Esophagus (tissue), 2 donors: ENCODE measurements at regions not wholly inside any gene's neighbourhood (a gene's known extent, or its start where the extent isn't known, plus 50 kb on each side); places are given as distances from the start of the nearest gene placed in this dataset.
"Not testable (repeated sequence)": the region's sequence is repeated elsewhere in the genome, so short reads cannot be mapped to it uniquely, and the experiment has no call there.

Experiments used
- H3K27ac ChIP-seq, 2 donors: one replicate each; pipeline ENCODE4 v1.5.1; 2013; ENCODE audit warnings: low read depth in 2 of 2, mild to moderate bottlenecking in 2 of 2, inconsistent platforms in 1 of 2, low read length in 1 of 2, moderate library complexity in 1 of 2
- H3K27me3 ChIP-seq, 2 donors: one replicate each; pipeline ENCODE4 v1.6.1; 2013; ENCODE audit warnings: low read length in 2 of 2, control low read depth in 1 of 2, mild to moderate bottlenecking in 1 of 2; ENCODE audit not compliant: insufficient read depth in 2 of 2, control insufficient read depth in 1 of 2
- H3K36me3 ChIP-seq, 2 donors: one replicate each; pipeline ENCODE4 v1.6.1; 2013; ENCODE audit warnings: low read length in 1 of 2; ENCODE audit not compliant: control insufficient read depth in 2 of 2, insufficient read depth in 2 of 2
- H3K4me1 ChIP-seq, 2 donors: one replicate each; pipeline ENCODE4 v1.6.1; 2013; ENCODE audit warnings: low read length in 1 of 2; ENCODE audit not compliant: control insufficient read depth in 2 of 2, insufficient read depth in 2 of 2
- H3K4me3 ChIP-seq, 2 donors: one replicate each; pipeline ENCODE4 v1.5.1; 2013; ENCODE audit warnings: low read length in 2 of 2, mild to moderate bottlenecking in 2 of 2, low read depth in 1 of 2, moderate library complexity in 1 of 2
- H3K9me3 ChIP-seq, 2 donors: one replicate each; pipeline ENCODE4 v1.6.1; 2013; ENCODE audit warnings: mild to moderate bottlenecking in 2 of 2, low read depth in 1 of 2, low read length in 1 of 2, moderate library complexity in 1 of 2; ENCODE audit not compliant: control insufficient read depth in 2 of 2, insufficient read depth in 1 of 2
- WGBS, 2 donors: extraction: QIAGEN DNeasy Blood & Tissue Kit; methylation state at CpG; one replicate each; pipeline ENCODE4 v1.1.7; 2013; 5-methylcytosine and 5-hydroxymethylcytosine counted together
- donor health status: healthy with polysubstance abuse.
- donor health status: Bipolar disorder and iron deficiency.

- not testable (repeated sequence) for H3K4me1 ChIP-seq, H3K36me3 ChIP-seq, H3K27ac ChIP-seq, H3K27me3 ChIP-seq, H3K4me3 ChIP-seq, H3K9me3 ChIP-seq
- no CpG with 5 or more reads among the region's 2 CpGs for WGBS, 2 donors
Measured at GRCh38 chr1:761791-762190, 75.3 kb upstream of the OR4F16 start.

- H3K4me3 ChIP-seq, H3K27me3 ChIP-seq, H3K9me3 ChIP-seq, H3K4me1 ChIP-seq, H3K27ac ChIP-seq, H3K36me3 ChIP-seq: not testable (repeated sequence)
- 91% methylated on average over 5 of the region's 8 CpGs for WGBS, 2 donors
Measured at GRCh38 chr1:771449-771848, 85.0 kb upstream of the OR4F16 start.

GRCh38 chr1:777480-778180, 91.2 kb upstream of the OR4F16 start:
- H3K4me1 ChIP-seq, H3K27me3 ChIP-seq, H3K36me3 ChIP-seq, H3K9me3 ChIP-seq: not testable (repeated sequence)
- WGBS, 2 donors, result 83 to 89% methylated on average over 20 to 21 of the region's 23 CpGs
- Histone ChIP-seq H3K4me3 (peak overlapping the region in 1 of 2 donors; percentile 65), H3K27ac (peak overlapping the region in 1 of 2 donors; percentile 55)

GRCh38 chr1:778451-779278, 92.2 kb upstream of the OR4F16 start:
- H3K36me3 ChIP-seq, H3K27me3 ChIP-seq, H3K4me1 ChIP-seq, H3K9me3 ChIP-seq: not testable (repeated sequence)
- WGBS, 2 donors, result 0% methylated on average over 54 to 65 of the region's 65 CpGs
- peak overlapping the region; percentile 94 to 97 for H3K27ac ChIP-seq
- peak overlapping the region; percentile 57 to 65 for H3K4me3 ChIP-seq

GRCh38 chr1:779621-780020, 93.2 kb upstream of the OR4F16 start:
- WGBS, 2 donors, result 48 to 53% methylated on average over 12 to 13 of the region's 13 CpGs
- not testable (repeated sequence) for H3K27me3 ChIP-seq, H3K9me3 ChIP-seq, H3K4me1 ChIP-seq, H3K36me3 ChIP-seq
- H3K4me3 ChIP-seq, result peak overlapping the region in 1 of 2 donors; percentile 19
- peak overlapping the region in 1 of 2 donors; percentile 49 for H3K27ac ChIP-seq

- H3K9me3 ChIP-seq, result peaks cover 0 to 4% of the 10 kb centered on the region in 2 donors
- H3K36me3 ChIP-seq, result no peaks in the 10 kb centered on the region
- no peaks in the 10 kb centered on the region for H3K4me1 ChIP-seq
- no peaks in the 10 kb centered on the region for H3K27me3 ChIP-seq
- WGBS, 2 donors, result 97 to 98% methylated on average over 13 of the region's 13 CpGs
- H3K27ac ChIP-seq, result no peak overlapping the region
- no peak overlapping the region for H3K4me3 ChIP-seq
Measured at GRCh38 chr1:788835-789234, 102.4 kb upstream of the OR4F16 start.

GRCh38 chr1:789606-790005, 103.2 kb upstream of the OR4F16 start:
- 95 to 97% methylated on average over 17 of the region's 17 CpGs for WGBS, 2 donors
- not testable (repeated sequence) for H3K4me3 ChIP-seq, H3K36me3 ChIP-seq, H3K9me3 ChIP-seq, H3K27ac ChIP-seq, H3K4me1 ChIP-seq, H3K27me3 ChIP-seq

- not testable (repeated sequence) for H3K27me3 ChIP-seq, H3K4me1 ChIP-seq, H3K9me3 ChIP-seq, H3K4me3 ChIP-seq, H3K36me3 ChIP-seq, H3K27ac ChIP-seq
- WGBS, 2 donors, result 87 to 96% methylated on average over 10 of the region's 10 CpGs
Measured at GRCh38 chr1:790388-790930, 104.0 kb upstream of the OR4F16 start.

GRCh38 chr1:794310-794709, 107.9 kb upstream of the OR4F16 start:
- 96 to 97% methylated on average over 5 to 6 of the region's 6 CpGs for WGBS, 2 donors
- H3K4me1 ChIP-seq, H3K27me3 ChIP-seq, H3K4me3 ChIP-seq, H3K27ac ChIP-seq, H3K9me3 ChIP-seq, H3K36me3 ChIP-seq: not testable (repeated sequence)
